ENCODE measurements at regions not wholly inside any gene's neighbourhood (a gene's known extent, or its start where the extent isn't known, plus 50 kb on each side); places are given as distances from the start of the nearest gene placed in this dataset.

DNA sequence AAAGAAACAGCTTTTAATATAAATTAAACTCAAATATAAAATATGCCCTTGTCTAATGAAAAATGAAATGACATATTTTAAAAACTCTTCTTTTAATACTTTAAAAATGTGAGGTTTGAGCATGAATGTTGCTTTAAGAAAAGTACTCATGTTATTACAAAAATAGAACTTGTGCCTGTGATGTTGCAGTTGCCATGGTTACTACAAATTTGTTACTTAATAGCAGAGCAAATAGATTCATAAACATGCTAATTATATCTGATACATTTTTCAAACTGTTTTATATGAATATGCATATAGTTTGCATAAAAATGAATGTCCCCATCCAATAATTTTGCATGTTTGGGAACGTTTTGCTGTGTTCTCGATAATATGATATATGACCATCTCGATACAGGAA lies 152.3 kb upstream of the DPYD start:
- no peak overlapping the region for H3K27ac ChIP-seq
- H3K36me3 ChIP-seq = no peaks in the 10 kb centered on the region
- no peaks in the 10 kb centered on the region for H3K9me3 ChIP-seq
- TF ChIP-seq, protein P1, sequence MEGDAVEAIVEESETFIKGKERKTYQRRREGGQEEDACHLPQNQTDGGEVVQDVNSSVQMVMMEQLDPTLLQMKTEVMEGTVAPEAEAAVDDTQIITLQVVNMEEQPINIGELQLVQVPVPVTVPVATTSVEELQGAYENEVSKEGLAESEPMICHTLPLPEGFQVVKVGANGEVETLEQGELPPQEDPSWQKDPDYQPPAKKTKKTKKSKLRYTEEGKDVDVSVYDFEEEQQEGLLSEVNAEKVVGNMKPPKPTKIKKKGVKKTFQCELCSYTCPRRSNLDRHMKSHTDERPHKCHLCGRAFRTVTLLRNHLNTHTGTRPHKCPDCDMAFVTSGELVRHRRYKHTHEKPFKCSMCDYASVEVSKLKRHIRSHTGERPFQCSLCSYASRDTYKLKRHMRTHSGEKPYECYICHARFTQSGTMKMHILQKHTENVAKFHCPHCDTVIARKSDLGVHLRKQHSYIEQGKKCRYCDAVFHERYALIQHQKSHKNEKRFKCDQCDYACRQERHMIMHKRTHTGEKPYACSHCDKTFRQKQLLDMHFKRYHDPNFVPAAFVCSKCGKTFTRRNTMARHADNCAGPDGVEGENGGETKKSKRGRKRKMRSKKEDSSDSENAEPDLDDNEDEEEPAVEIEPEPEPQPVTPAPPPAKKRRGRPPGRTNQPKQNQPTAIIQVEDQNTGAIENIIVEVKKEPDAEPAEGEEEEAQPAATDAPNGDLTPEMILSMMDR (IDR thresholded peaks at IDR 0.05) = no peak
- H3K27me3 ChIP-seq (replicated peaks; ENCODE audit: insufficient read depth) = no peaks in the 10 kb centered on the region
- no peak overlapping the region for H3K4me3 ChIP-seq
- ATAC-seq (ENCODE audit: insufficient number of reproducible peaks, low FRiP score, low read depth) = no peak
- H3K4me1 ChIP-seq (ENCODE audit: control insufficient read depth in 1 of 2, low read depth in 2 of 2) = no peaks in the 10 kb centered on the region
- no peak for DNase-seq (ENCODE audit: low spot score)

DNA sequence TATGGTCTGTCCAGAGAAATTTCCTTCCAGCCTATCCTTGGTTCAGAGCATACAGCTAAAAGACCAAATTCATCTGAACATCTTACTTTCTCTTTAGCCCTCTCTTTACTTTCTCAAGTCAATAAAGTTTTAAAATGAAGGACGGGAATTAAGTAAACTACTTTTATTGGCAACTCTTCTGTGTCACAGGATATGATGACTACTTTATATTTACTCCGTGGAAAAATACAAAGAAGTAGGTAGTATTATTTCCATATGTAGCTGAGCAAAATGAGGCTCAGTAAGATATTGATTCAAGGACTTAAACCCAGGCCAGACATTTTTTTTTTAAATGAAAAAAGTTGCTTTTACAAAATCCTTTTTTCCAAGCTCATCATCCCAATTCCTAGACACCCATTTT lies 151.2 kb upstream of the DPYD start:
- DNase-seq (ENCODE audit: low spot score) (no peak), ATAC-seq (ENCODE audit: insufficient number of reproducible peaks, low FRiP score, low read depth) (no peak)
- Histone ChIP-seq H3K27ac (no peak overlapping the region), H3K27me3 (replicated peaks; ENCODE audit: insufficient read depth) (no peaks in the 10 kb centered on the region), H3K4me1 (ENCODE audit: control insufficient read depth in 1 of 2, low read depth in 2 of 2) (no peaks in the 10 kb centered on the region), H3K4me3 (no peak overlapping the region), H3K9me3 (no peaks in the 10 kb centered on the region), H3K36me3 (no peaks in the 10 kb centered on the region)
- TF ChIP-seq, protein P1 (IDR thresholded peaks at IDR 0.05) = no peak

- no peak overlapping the region for H3K27ac ChIP-seq
- no peaks in the 10 kb centered on the region for H3K4me1 ChIP-seq (ENCODE audit: control insufficient read depth in 1 of 2, low read depth in 2 of 2)
- H3K4me3 ChIP-seq = no peak overlapping the region
- ATAC-seq (ENCODE audit: insufficient number of reproducible peaks, low FRiP score, low read depth) (no peak), DNase-seq (ENCODE audit: low spot score) (no peak)
- no peaks in the 10 kb centered on the region for H3K9me3 ChIP-seq
- TF ChIP-seq, protein P1 (IDR thresholded peaks at IDR 0.05) = no peak
- H3K36me3 ChIP-seq = no peaks in the 10 kb centered on the region
- H3K27me3 ChIP-seq (replicated peaks; ENCODE audit: insufficient read depth) = no peaks in the 10 kb centered on the region
Observed at GRCh38 chr1:98068016-98068415, 147.2 kb upstream of the DPYD start.

GRCh38 chr1:98066911-98067310 lies 146.1 kb upstream of the DPYD start:
- Histone ChIP-seq H3K36me3 (no peaks in the 10 kb centered on the region), H3K4me3 (no peak overlapping the region), H3K27ac (no peak overlapping the region), H3K9me3 (no peaks in the 10 kb centered on the region), H3K27me3 (replicated peaks; ENCODE audit: insufficient read depth) (no peaks in the 10 kb centered on the region), H3K4me1 (ENCODE audit: control insufficient read depth in 1 of 2, low read depth in 2 of 2) (no peaks in the 10 kb centered on the region)
- DNase-seq (ENCODE audit: low spot score) = no peak
- TF ChIP-seq, protein P1 (IDR thresholded peaks at IDR 0.05) = no peak
- no peak for ATAC-seq (ENCODE audit: insufficient number of reproducible peaks, low FRiP score, low read depth)

DNA sequence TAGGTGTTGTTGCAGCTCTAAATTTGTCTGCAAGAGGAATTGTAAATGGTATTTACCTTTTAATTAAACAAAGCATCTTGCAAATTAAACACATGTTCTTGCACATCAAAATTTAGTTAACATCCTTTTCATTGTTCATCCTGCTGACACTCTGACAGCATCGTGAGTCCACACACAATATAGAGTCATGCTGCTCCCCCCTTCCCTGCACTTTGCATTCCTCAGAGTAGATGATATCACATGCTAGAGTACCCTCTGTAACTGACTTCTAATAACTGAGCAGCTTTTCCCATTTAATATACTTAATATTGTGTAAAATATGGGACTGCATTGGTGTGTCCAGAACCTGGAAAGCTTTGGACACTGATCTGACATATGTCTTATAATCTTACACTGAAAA lies 138.8 kb upstream of the DPYD start:
- ATAC-seq (ENCODE audit: insufficient number of reproducible peaks, low FRiP score, low read depth) (no peak), DNase-seq (ENCODE audit: low spot score) (no peak)
- Histone ChIP-seq H3K36me3 (no peaks in the 10 kb centered on the region), H3K27ac (no peak overlapping the region), H3K9me3 (no peaks in the 10 kb centered on the region), H3K4me1 (ENCODE audit: control insufficient read depth in 1 of 2, low read depth in 2 of 2) (no peaks in the 10 kb centered on the region), H3K4me3 (no peak overlapping the region), H3K27me3 (replicated peaks; ENCODE audit: insufficient read depth) (no peaks in the 10 kb centered on the region)
- TF ChIP-seq, protein P1 (IDR thresholded peaks at IDR 0.05) = no peak

All from thoracic aorta (tissue), 2 donors.